ENCODE measurements at regions not wholly inside any gene's neighbourhood (a gene's known extent, or its start where the extent isn't known, plus 50 kb on each side); places are given as distances from the start of the nearest gene placed in this dataset.
"Not testable (repeated sequence)": the region's sequence is repeated elsewhere in the genome, so short reads cannot be mapped to it uniquely, and the experiment has no call there.

GRCh38 chr4:10223782-10224181 is 107.2 kb upstream of the WDR1 start:
- no peak overlapping the region for H3K27ac ChIP-seq (ENCODE audit: low read depth in 2 of 2, low read length in 2 of 2)
- H3K36me3 ChIP-seq (ENCODE audit: control insufficient read depth in 2 of 2, insufficient read depth in 2 of 2, low read length in 2 of 2), result no peaks in the 10 kb centered on the region
- no peaks in the 10 kb centered on the region for H3K9me3 ChIP-seq (ENCODE audit: control insufficient read depth in 2 of 2, low read length in 2 of 2)
- no peak overlapping the region for H3K4me3 ChIP-seq (ENCODE audit: low read length in 2 of 2)
- H3K27me3 ChIP-seq (ENCODE audit: control insufficient read depth in 2 of 2, insufficient read depth in 2 of 2, low read length in 2 of 2), result no peaks in the 10 kb centered on the region
- H3K4me1 ChIP-seq (ENCODE audit: control insufficient read depth in 2 of 2, insufficient read depth in 2 of 2, low read length in 2 of 2), result no peaks in the 10 kb centered on the region
- no peak overlapping the region for H3K9ac ChIP-seq (ENCODE audit: low read depth in 1 of 2, low read length in 2 of 2)

- not testable (repeated sequence) for H3K4me3 ChIP-seq (ENCODE audit: low read length in 2 of 2); H3K27ac ChIP-seq (ENCODE audit: low read depth in 2 of 2, low read length in 2 of 2); H3K4me1 ChIP-seq (ENCODE audit: control insufficient read depth in 2 of 2, insufficient read depth in 2 of 2, low read length in 2 of 2); H3K9me3 ChIP-seq (ENCODE audit: control insufficient read depth in 2 of 2, low read length in 2 of 2); H3K9ac ChIP-seq (ENCODE audit: low read depth in 1 of 2, low read length in 2 of 2); H3K36me3 ChIP-seq (ENCODE audit: control insufficient read depth in 2 of 2, insufficient read depth in 2 of 2, low read length in 2 of 2); H3K27me3 ChIP-seq (ENCODE audit: control insufficient read depth in 2 of 2, insufficient read depth in 2 of 2, low read length in 2 of 2)
Measured at GRCh38 chr4:10213481-10213880, 96.9 kb upstream of the WDR1 start.

GRCh38 chr4:10212901-10213300 is 96.3 kb upstream of the WDR1 start:
- Histone ChIP-seq H3K4me1 (ENCODE audit: control insufficient read depth in 2 of 2, insufficient read depth in 2 of 2, low read length in 2 of 2) (no peaks in the 10 kb centered on the region), H3K9me3 (ENCODE audit: control insufficient read depth in 2 of 2, low read length in 2 of 2) (no peaks in the 10 kb centered on the region), H3K4me3 (ENCODE audit: low read length in 2 of 2) (no peak overlapping the region), H3K27me3 (ENCODE audit: control insufficient read depth in 2 of 2, insufficient read depth in 2 of 2, low read length in 2 of 2) (no peaks in the 10 kb centered on the region), H3K36me3 (ENCODE audit: control insufficient read depth in 2 of 2, insufficient read depth in 2 of 2, low read length in 2 of 2) (no peaks in the 10 kb centered on the region), H3K27ac (ENCODE audit: low read depth in 2 of 2, low read length in 2 of 2) (no peak overlapping the region), H3K9ac (ENCODE audit: low read depth in 1 of 2, low read length in 2 of 2) (no peak overlapping the region)

- Histone ChIP-seq H3K9me3 (ENCODE audit: control insufficient read depth in 2 of 2, low read length in 2 of 2) (no peaks in the 10 kb centered on the region), H3K4me1 (ENCODE audit: control insufficient read depth in 2 of 2, insufficient read depth in 2 of 2, low read length in 2 of 2) (no peaks in the 10 kb centered on the region), H3K27ac (ENCODE audit: low read depth in 2 of 2, low read length in 2 of 2) (no peak overlapping the region), H3K9ac (ENCODE audit: low read depth in 1 of 2, low read length in 2 of 2) (no peak overlapping the region), H3K27me3 (ENCODE audit: control insufficient read depth in 2 of 2, insufficient read depth in 2 of 2, low read length in 2 of 2) (no peaks in the 10 kb centered on the region), H3K4me3 (ENCODE audit: low read length in 2 of 2) (no peak overlapping the region), H3K36me3 (ENCODE audit: control insufficient read depth in 2 of 2, insufficient read depth in 2 of 2, low read length in 2 of 2) (no peaks in the 10 kb centered on the region)
Measured at GRCh38 chr4:10212400-10212799, 95.8 kb upstream of the WDR1 start.

- H3K27me3 ChIP-seq (ENCODE audit: control insufficient read depth in 2 of 2, insufficient read depth in 2 of 2, low read length in 2 of 2), result no peaks in the 10 kb centered on the region
- H3K36me3 ChIP-seq (ENCODE audit: control insufficient read depth in 2 of 2, insufficient read depth in 2 of 2, low read length in 2 of 2), result no peaks in the 10 kb centered on the region
- H3K9me3 ChIP-seq (ENCODE audit: control insufficient read depth in 2 of 2, low read length in 2 of 2), result no peaks in the 10 kb centered on the region
- no peak overlapping the region for H3K9ac ChIP-seq (ENCODE audit: low read depth in 1 of 2, low read length in 2 of 2)
- no peaks in the 10 kb centered on the region for H3K4me1 ChIP-seq (ENCODE audit: control insufficient read depth in 2 of 2, insufficient read depth in 2 of 2, low read length in 2 of 2)
- H3K4me3 ChIP-seq (ENCODE audit: low read length in 2 of 2), result no peak overlapping the region
- no peak overlapping the region for H3K27ac ChIP-seq (ENCODE audit: low read depth in 2 of 2, low read length in 2 of 2)
Measured at GRCh38 chr4:10207116-10207515, 90.5 kb upstream of the WDR1 start.

- no peak overlapping the region for H3K27ac ChIP-seq (ENCODE audit: low read depth in 2 of 2, low read length in 2 of 2)
- no peaks in the 10 kb centered on the region for H3K27me3 ChIP-seq (ENCODE audit: control insufficient read depth in 2 of 2, insufficient read depth in 2 of 2, low read length in 2 of 2)
- H3K9ac ChIP-seq (ENCODE audit: low read depth in 1 of 2, low read length in 2 of 2), result no peak overlapping the region
- H3K9me3 ChIP-seq (ENCODE audit: control insufficient read depth in 2 of 2, low read length in 2 of 2), result no peaks in the 10 kb centered on the region
- no peaks in the 10 kb centered on the region for H3K4me1 ChIP-seq (ENCODE audit: control insufficient read depth in 2 of 2, insufficient read depth in 2 of 2, low read length in 2 of 2)
- H3K4me3 ChIP-seq (ENCODE audit: low read length in 2 of 2), result no peak overlapping the region
- H3K36me3 ChIP-seq (ENCODE audit: control insufficient read depth in 2 of 2, insufficient read depth in 2 of 2, low read length in 2 of 2), result no peaks in the 10 kb centered on the region
Measured at GRCh38 chr4:10205223-10205622, 88.6 kb upstream of the WDR1 start.

GRCh38 chr4:10204401-10205058 is 87.9 kb upstream of the WDR1 start:
- no peak overlapping the region for H3K27ac ChIP-seq (ENCODE audit: low read depth in 2 of 2, low read length in 2 of 2)
- no peaks in the 10 kb centered on the region for H3K27me3 ChIP-seq (ENCODE audit: control insufficient read depth in 2 of 2, insufficient read depth in 2 of 2, low read length in 2 of 2)
- H3K9me3 ChIP-seq (ENCODE audit: control insufficient read depth in 2 of 2, low read length in 2 of 2), result no peaks in the 10 kb centered on the region
- no peak overlapping the region for H3K9ac ChIP-seq (ENCODE audit: low read depth in 1 of 2, low read length in 2 of 2)
- H3K36me3 ChIP-seq (ENCODE audit: control insufficient read depth in 2 of 2, insufficient read depth in 2 of 2, low read length in 2 of 2), result no peaks in the 10 kb centered on the region
- no peak overlapping the region for H3K4me3 ChIP-seq (ENCODE audit: low read length in 2 of 2)
- no peaks in the 10 kb centered on the region for H3K4me1 ChIP-seq (ENCODE audit: control insufficient read depth in 2 of 2, insufficient read depth in 2 of 2, low read length in 2 of 2)

GRCh38 chr4:10203851-10204250 is 87.3 kb upstream of the WDR1 start:
- no peaks in the 10 kb centered on the region for H3K36me3 ChIP-seq (ENCODE audit: control insufficient read depth in 2 of 2, insufficient read depth in 2 of 2, low read length in 2 of 2)
- H3K9ac ChIP-seq (ENCODE audit: low read depth in 1 of 2, low read length in 2 of 2), result no peak overlapping the region
- H3K4me1 ChIP-seq (ENCODE audit: control insufficient read depth in 2 of 2, insufficient read depth in 2 of 2, low read length in 2 of 2), result no peaks in the 10 kb centered on the region
- no peak overlapping the region for H3K4me3 ChIP-seq (ENCODE audit: low read length in 2 of 2)
- H3K27me3 ChIP-seq (ENCODE audit: control insufficient read depth in 2 of 2, insufficient read depth in 2 of 2, low read length in 2 of 2), result no peaks in the 10 kb centered on the region
- no peak overlapping the region for H3K27ac ChIP-seq (ENCODE audit: low read depth in 2 of 2, low read length in 2 of 2)
- no peaks in the 10 kb centered on the region for H3K9me3 ChIP-seq (ENCODE audit: control insufficient read depth in 2 of 2, low read length in 2 of 2)

- Histone ChIP-seq H3K36me3 (ENCODE audit: control insufficient read depth in 2 of 2, insufficient read depth in 2 of 2, low read length in 2 of 2) (no peaks in the 10 kb centered on the region), H3K27me3 (ENCODE audit: control insufficient read depth in 2 of 2, insufficient read depth in 2 of 2, low read length in 2 of 2) (no peaks in the 10 kb centered on the region), H3K9me3 (ENCODE audit: control insufficient read depth in 2 of 2, low read length in 2 of 2) (no peaks in the 10 kb centered on the region), H3K9ac (ENCODE audit: low read depth in 1 of 2, low read length in 2 of 2) (no peak overlapping the region), H3K4me1 (ENCODE audit: control insufficient read depth in 2 of 2, insufficient read depth in 2 of 2, low read length in 2 of 2) (no peaks in the 10 kb centered on the region), H3K27ac (ENCODE audit: low read depth in 2 of 2, low read length in 2 of 2) (no peak overlapping the region), H3K4me3 (ENCODE audit: low read length in 2 of 2) (no peak overlapping the region)
Measured at GRCh38 chr4:10201381-10202223, 85.0 kb upstream of the WDR1 start.

- Histone ChIP-seq H3K27me3 (ENCODE audit: control insufficient read depth in 2 of 2, insufficient read depth in 2 of 2, low read length in 2 of 2) (no peaks in the 10 kb centered on the region), H3K4me1 (ENCODE audit: control insufficient read depth in 2 of 2, insufficient read depth in 2 of 2, low read length in 2 of 2) (no peaks in the 10 kb centered on the region), H3K9me3 (ENCODE audit: control insufficient read depth in 2 of 2, low read length in 2 of 2) (no peaks in the 10 kb centered on the region), H3K9ac (ENCODE audit: low read depth in 1 of 2, low read length in 2 of 2) (no peak overlapping the region), H3K36me3 (ENCODE audit: control insufficient read depth in 2 of 2, insufficient read depth in 2 of 2, low read length in 2 of 2) (no peaks in the 10 kb centered on the region), H3K27ac (ENCODE audit: low read depth in 2 of 2, low read length in 2 of 2) (no peak overlapping the region), H3K4me3 (ENCODE audit: low read length in 2 of 2) (no peak overlapping the region)
Measured at GRCh38 chr4:10200869-10201268, 84.3 kb upstream of the WDR1 start.
